ENCODE measurements at regions not wholly inside any gene's neighbourhood (a gene's known extent, or its start where the extent isn't known, plus 50 kb on each side); places are given as distances from the start of the nearest gene placed in this dataset.

DNA sequence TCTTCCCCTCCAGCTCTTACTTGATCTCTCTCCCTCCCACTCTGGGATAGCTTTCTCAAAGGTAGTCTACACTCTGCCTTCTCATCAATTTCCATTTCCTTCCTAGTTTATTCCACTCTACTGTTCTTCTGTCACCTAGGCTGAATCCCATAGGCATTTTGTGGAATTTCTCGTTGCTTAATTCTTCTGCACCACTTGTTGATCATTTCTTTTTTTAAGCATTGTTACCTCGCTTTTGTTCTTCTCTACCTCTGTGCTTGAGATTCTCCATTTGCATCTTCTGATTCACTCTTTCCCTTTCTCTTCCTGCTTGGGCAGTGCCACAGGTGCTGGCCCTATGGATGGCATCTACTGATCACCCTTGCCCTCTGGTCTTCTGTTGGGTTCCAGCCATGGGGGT, 567.2 kb downstream of the CDH26 start:
- TF ChIP-seq, protein P1, sequence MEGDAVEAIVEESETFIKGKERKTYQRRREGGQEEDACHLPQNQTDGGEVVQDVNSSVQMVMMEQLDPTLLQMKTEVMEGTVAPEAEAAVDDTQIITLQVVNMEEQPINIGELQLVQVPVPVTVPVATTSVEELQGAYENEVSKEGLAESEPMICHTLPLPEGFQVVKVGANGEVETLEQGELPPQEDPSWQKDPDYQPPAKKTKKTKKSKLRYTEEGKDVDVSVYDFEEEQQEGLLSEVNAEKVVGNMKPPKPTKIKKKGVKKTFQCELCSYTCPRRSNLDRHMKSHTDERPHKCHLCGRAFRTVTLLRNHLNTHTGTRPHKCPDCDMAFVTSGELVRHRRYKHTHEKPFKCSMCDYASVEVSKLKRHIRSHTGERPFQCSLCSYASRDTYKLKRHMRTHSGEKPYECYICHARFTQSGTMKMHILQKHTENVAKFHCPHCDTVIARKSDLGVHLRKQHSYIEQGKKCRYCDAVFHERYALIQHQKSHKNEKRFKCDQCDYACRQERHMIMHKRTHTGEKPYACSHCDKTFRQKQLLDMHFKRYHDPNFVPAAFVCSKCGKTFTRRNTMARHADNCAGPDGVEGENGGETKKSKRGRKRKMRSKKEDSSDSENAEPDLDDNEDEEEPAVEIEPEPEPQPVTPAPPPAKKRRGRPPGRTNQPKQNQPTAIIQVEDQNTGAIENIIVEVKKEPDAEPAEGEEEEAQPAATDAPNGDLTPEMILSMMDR (conservative IDR thresholded peaks at IDR 0.05; ENCODE audit: low read depth, low read length) = no peak
- DNase-seq (ENCODE audit: low read depth) = no peak
- H3K4me3 ChIP-seq (ENCODE audit: low read depth, low read length) = no peak overlapping the region

DNA sequence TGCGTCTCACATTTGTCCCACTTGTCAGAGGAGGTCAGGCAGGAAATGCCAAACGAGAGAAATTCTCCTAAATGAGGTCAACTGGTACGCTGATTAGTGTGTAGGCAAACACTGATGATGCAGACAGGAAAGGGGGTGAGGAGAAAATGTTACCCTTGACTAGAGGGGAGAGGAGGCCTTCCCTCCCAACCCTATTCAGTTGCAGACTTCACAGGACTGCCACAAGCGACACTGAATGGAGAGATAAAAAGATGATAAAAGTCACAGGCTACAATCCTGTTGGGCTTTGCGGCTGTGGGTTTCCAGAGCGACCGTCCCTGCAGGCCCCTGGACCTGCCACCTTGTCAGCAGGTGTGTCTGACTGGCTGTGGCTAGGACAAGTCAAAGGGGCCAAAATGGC, 569.4 kb downstream of the CDH26 start:
- DNase-seq (ENCODE audit: low read depth) = no peak
- no peak overlapping the region for H3K4me3 ChIP-seq (ENCODE audit: low read depth, low read length)
- TF ChIP-seq, protein P1 (conservative IDR thresholded peaks at IDR 0.05; ENCODE audit: low read depth, low read length) = no peak

DNA sequence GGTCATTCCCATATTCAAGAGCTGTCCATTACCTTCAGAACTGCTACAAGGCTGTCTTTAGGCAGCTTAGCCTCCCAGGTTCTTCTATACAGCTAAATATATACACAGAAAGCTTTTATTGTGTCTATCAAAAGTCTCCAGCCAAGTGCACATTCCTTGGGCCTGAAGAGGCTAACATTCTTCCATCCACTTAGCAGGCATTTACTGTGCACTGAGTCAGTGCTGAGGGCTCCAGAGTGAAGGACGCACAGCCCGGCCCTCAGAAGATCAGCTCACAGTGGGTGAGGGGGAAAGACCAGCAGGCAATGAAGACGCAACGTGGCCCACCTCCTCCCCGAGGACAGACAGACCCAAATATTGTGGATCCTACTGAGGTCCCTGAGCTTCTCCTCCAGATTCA, 569.9 kb downstream of the CDH26 start:
- no peak for DNase-seq (ENCODE audit: low read depth)
- TF ChIP-seq, protein P1 (conservative IDR thresholded peaks at IDR 0.05; ENCODE audit: low read depth, low read length) = no peak
- no peak overlapping the region for H3K4me3 ChIP-seq (ENCODE audit: low read depth, low read length)

DNA sequence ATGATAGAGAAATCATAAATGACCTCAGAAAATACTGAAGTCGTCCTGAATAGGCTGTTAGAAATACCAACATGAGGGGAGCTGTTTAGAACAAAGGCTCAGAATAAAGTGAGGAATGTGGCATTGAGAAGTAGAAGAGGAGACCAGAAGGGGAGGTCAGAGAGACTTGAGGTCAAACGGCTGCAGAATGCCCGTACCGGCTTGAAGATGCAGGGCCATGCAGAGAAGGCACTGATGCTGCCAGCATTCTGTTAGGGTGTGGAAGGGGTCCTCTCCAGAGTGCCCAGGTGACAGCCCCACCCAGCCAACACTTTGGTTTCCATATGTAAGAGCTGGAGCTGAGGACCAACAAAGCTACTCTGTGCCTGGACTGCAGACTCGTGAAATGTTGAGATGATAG, 570.9 kb downstream of the CDH26 start:
- no peak overlapping the region for H3K4me3 ChIP-seq (ENCODE audit: low read depth, low read length)
- no peak for DNase-seq (ENCODE audit: low read depth)
- TF ChIP-seq, protein P1 (conservative IDR thresholded peaks at IDR 0.05; ENCODE audit: low read depth, low read length) = no peak

DNA sequence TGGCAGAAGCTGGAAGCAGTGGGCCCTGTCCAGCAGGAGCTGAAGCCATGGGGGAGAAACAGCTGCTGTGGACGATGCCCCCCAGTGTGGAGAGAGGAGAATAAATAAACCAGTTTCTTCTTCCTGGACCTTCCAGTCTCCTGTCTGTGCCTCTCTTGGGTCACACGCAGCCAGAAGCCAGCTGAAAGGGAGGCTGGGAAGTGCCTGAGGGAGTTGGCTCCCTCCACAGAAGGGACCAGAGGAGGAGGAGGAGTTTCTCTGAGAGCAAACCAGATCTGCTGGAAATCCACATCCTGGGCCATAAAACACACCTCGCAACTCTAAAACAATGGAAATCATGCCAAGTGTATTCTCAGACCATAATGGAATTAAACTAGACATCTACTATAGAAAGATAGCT, 577.0 kb downstream of the CDH26 start:
- no peak for DNase-seq (ENCODE audit: low read depth)
- TF ChIP-seq, protein P1 (conservative IDR thresholded peaks at IDR 0.05; ENCODE audit: low read depth, low read length) = no peak
- no peak overlapping the region for H3K4me3 ChIP-seq (ENCODE audit: low read depth, low read length)

DNA sequence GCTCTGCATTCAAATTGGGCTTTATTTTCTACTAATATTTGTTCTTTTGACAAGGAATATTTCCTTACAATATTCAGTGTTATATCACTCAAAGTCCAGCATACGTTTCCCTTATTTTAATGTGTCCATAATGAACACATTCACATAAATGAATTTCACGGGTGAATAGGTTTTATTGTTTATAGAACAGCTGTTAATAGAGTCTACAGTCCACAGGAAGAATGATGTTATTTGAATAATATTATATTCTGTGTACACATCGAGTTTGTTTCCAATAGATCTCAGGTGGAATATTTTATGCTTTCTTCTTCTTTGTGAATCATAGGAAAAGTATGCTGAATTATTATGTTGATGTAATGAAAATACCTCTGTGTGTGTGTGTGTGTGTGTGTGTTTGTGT, 582.4 kb downstream of the CDH26 start:
- no peak overlapping the region for H3K4me3 ChIP-seq (ENCODE audit: low read depth, low read length)
- TF ChIP-seq, protein P1 (conservative IDR thresholded peaks at IDR 0.05; ENCODE audit: low read depth, low read length) = no peak
- no peak for DNase-seq (ENCODE audit: low read depth)

DNA sequence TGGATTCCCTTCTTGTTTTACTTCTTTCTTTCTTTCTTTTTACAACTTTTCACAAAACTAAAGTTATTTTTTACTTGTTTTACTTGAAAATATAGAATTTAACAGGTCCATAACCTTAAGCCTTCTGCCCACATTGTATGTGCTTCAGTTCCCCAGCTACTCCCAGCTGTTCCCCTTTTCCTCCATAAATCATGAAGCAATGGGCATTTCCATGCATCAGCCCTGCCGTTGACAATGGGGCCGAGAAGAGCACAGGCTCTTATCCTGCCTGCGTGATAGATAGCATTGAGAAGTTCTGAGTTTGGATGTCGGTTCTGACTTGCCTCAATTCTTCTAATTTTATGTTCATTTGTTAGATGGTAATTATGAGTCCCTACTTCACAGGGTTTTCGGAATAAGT, 583.8 kb downstream of the CDH26 start:
- no peak for DNase-seq (ENCODE audit: low read depth)
- TF ChIP-seq, protein P1 (conservative IDR thresholded peaks at IDR 0.05; ENCODE audit: low read depth, low read length) = no peak
- no peak overlapping the region for H3K4me3 ChIP-seq (ENCODE audit: low read depth, low read length)

Data from choroid plexus epithelial cell (primary cell).